GM19035 (cell line): ENCODE measurements at regions not wholly inside any gene's neighbourhood (a gene's known extent, or its start where the extent isn't known, plus 50 kb on each side); places are given as distances from the start of the nearest gene placed in this dataset.

Source experiments
- ATAC-seq: cut with Tn5 transposase; IDR thresholded peaks from one replicate; pipeline ENCODE4 v1.9.1; 2021; ENCODE audit not compliant: unreplicated experiment

DNA sequence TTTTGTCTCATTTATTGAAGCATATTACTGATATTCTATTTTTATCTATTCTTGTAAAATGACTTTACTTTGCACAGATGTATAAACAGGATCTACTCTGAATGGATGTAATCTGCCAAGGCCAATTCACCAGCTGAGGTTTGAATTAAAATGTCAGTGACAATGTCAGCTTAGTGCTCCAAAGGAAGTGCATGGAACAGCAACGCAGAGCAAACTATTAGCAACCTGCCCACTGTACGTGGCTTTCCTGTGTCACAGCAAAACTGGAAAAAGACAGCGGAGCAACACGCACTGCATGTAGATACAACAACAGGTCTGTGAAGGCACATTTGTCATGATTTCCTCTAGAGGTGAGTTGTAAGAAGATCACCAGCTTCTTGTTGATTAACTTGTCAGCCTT, 409.4 kb downstream of the MED10 start:
- ATAC-seq: no peak

DNA sequence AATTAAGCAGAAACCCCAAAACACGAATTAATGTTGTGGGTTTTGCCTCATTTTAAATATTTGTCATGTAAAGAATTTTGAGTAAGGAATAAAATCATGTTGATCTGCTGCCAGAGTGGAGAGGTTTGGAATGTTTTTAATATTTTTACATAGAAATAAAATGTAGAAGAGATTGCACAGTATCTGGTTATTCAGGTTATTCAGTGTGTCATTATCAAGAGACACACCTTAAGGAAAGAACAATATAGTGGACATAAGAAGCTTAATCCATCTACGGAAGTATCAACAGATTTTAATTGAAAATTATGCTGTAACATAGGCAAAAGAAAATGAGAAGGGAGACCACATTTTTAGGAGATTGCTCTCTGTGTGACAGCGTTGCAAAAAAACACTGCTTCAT, 410.4 kb downstream of the MED10 start:
- ATAC-seq: no peak

GRCh38 chr5:5967373-5967772, 411.0 kb downstream of the MED10 start:
- no peak for ATAC-seq

DNA sequence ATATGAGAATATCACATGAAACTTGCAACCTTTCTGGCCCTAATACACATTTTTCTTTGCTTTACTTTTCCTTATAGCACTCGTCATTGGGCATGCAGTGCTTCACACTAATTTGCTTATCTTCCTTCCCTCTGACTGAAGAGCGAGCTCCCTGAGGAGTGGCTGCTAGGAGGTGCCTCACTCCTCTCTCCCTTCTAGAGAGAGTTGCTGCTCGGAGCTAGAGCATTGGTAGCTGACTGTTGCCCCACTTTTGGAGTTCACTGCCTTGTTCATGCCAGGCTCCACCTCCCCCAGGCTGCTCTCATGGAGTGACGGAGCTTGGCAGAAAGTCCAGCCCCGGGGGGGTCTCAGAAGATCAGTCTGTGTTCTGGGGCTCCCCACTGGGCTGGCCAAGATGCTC, 413.2 kb downstream of the MED10 start:
- no peak for ATAC-seq

- ATAC-seq: no peak
Measured at GRCh38 chr5:5964347-5964746, 414.0 kb downstream of the MED10 start.

DNA sequence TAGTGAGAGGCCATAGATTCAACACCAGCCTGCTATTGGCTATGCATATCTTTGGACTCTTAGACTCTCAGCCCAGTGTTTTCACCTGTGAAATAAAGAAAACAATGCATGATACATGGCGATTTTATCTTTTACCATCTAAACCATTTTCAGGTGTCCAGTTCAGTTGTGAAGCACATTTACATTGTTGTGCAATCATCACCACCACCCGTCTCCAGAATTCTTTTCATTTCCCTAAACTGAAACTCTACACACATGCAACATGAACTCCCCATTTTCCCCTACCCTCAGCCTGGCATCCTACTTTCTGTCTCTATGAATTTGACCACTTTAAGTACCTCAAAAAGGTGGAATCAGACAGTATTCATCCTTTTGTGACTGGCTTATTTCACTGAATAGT, 420.6 kb downstream of the MED10 start:
- ATAC-seq: no peak

DNA sequence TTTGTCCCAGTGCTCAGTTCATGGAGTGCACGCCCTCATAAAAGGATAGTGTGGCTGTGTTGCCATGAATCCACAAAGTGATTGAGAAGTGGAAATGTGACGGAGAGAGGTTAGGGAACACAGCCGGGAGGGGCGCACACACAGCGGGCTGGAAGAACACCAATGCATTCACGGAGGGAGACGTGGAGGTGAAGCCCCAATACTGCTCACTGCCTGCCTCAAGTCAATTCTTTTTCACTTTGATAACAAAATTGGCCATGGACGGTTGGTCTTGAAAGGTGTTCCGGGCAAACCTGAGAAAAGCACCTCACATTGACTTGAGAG, 424.1 kb downstream of the MED10 start:
- no peak for ATAC-seq

GRCh38 chr5:5953584-5954274, 424.6 kb downstream of the MED10 start:
- ATAC-seq: no peak

DNA sequence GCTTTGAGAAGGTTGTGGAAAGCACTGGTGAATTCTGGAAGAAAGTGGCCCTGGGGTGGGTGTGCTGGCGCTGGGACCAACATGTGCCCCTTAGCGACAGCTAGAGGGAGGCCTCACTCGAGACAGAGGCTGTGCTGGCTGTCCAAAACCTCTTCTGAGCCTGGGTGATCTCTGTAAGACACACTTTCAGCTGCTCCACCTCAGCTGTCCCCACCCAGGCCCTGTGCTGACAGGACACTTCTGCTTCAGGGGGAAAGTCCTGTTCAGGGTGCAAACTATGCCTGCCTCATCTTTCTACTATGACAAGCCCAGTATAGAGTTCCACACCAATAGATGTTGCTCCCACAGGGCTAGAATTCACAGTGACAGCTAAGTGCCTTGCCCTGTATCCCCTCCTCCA, 426.4 kb downstream of the MED10 start:
- no peak for ATAC-seq

- no peak for ATAC-seq
Measured at GRCh38 chr5:5950658-5951057, 427.7 kb downstream of the MED10 start.

DNA sequence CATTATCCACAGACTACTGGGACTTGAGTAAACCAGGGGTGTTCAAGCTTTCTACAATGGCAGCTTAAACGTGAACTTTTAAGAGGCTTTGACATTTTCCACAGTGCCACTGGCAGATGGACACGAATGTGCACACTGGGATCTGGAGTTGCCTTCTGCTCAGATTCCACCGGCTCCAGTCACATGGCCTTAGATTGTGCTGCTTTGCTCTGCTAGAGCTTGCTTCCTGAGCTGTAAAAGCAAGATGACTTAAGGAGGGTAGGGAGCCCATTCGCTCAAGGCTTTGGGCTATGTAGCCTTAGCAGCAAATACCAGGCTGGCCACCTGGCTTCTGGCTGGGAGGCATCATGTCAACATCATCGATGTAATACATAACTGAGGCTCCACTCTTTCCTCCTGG, 436.9 kb downstream of the MED10 start:
- ATAC-seq: no peak

GRCh38 chr5:5939759-5940370, 438.5 kb downstream of the MED10 start:
- ATAC-seq: no peak

- no peak for ATAC-seq
Measured at GRCh38 chr5:5933651-5934050, 444.7 kb downstream of the MED10 start.

GRCh38 chr5:5932824-5933223, 445.5 kb downstream of the MED10 start:
- ATAC-seq: no peak

GRCh38 chr5:5930561-5930960, 447.8 kb downstream of the MED10 start:
- ATAC-seq: no peak

- no peak for ATAC-seq
Measured at GRCh38 chr5:5929291-5930020, 448.9 kb downstream of the MED10 start.

GRCh38 chr5:5925191-5925590, 453.2 kb downstream of the MED10 start:
- ATAC-seq: no peak

DNA sequence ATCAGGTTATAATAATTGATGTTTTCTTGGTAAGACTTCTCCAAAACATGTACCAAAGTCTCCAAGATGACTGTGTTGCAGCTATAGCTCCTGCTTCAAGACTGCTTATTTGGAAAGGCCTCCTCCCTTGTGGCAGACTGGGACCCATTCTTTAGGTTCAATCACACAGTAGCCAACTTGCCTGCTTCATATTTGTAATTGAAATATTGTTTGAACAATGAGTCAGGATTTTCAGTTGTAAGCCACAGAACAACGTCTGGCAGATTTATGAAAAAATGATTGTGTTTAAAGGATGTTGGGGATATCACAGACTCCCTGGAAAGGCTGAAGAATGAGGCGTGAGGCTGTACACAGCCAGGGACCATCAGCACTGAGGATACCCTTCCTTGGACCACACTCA, 458.9 kb downstream of the MED10 start:
- no peak for ATAC-seq

- ATAC-seq: no peak
Measured at GRCh38 chr5:5906778-5907177, 471.6 kb downstream of the MED10 start.

GRCh38 chr5:5905186-5905585, 473.2 kb downstream of the MED10 start:
- ATAC-seq: no peak

DNA sequence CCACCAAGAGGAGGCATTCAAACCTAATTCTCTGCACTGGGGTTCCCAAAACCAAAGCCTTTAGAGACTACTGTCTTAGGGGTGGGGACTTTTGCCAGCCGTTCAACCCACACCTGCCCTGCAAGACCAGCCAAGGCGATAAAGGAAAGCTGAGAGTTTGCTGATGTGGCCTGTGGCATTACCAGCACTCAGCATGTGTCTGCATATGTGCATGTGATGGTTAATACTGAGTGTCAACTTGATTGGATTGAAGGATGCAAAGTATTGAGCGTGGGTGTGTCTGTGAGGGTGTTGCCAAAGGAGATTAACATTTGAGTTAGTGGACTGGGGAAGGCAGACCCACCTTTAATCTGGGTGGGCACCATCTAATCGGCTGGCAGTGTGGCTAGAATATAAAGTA, 474.2 kb downstream of the MED10 start:
- no peak for ATAC-seq
